ENCODE measurements at regions not wholly inside any gene's neighbourhood (a gene's known extent, or its start where the extent isn't known, plus 50 kb on each side); places are given as distances from the start of the nearest gene placed in this dataset.
"Not testable (repeated sequence)": the region's sequence is repeated elsewhere in the genome, so short reads cannot be mapped to it uniquely, and the experiment has no call there.

- DNase-seq (ENCODE audit: low read depth), result no peak
Observed at GRCh38 chr7:156515911-156516790, 124.4 kb upstream of the RNF32 start.

GRCh38 chr7:156514851-156515250 is 125.7 kb upstream of the RNF32 start:
- no peak for DNase-seq (ENCODE audit: low read depth)

- no peak for DNase-seq (ENCODE audit: low read depth)
Observed at GRCh38 chr7:156511426-156511825, 129.1 kb upstream of the RNF32 start.

- no peak for DNase-seq (ENCODE audit: low read depth)
Observed at GRCh38 chr7:156510966-156511365, 129.6 kb upstream of the RNF32 start.

GRCh38 chr7:156509216-156509615 is 131.4 kb upstream of the RNF32 start:
- DNase-seq (ENCODE audit: low read depth), result no peak

GRCh38 chr7:156505876-156506275 is 134.7 kb upstream of the RNF32 start:
- DNase-seq (ENCODE audit: low read depth), result no peak

- DNase-seq (ENCODE audit: low read depth), result no peak
Observed at GRCh38 chr7:156504687-156505545, 135.7 kb upstream of the RNF32 start.

- DNase-seq (ENCODE audit: low read depth), result no peak
Observed at GRCh38 chr7:156504006-156504405, 136.6 kb upstream of the RNF32 start.

GRCh38 chr7:156503196-156503595 is 137.4 kb upstream of the RNF32 start:
- no peak for DNase-seq (ENCODE audit: low read depth)

- DNase-seq (ENCODE audit: low read depth), result not testable (repeated sequence)
Observed at GRCh38 chr7:156501815-156502214, 138.8 kb upstream of the RNF32 start.

GRCh38 chr7:156499247-156499881 is 141.2 kb upstream of the RNF32 start:
- DNase-seq (ENCODE audit: low read depth), result no peak

GRCh38 chr7:156497776-156498509 is 142.6 kb upstream of the RNF32 start:
- DNase-seq (ENCODE audit: low read depth), result no peak

GRCh38 chr7:156496865-156497264 is 143.7 kb upstream of the RNF32 start:
- no peak for DNase-seq (ENCODE audit: low read depth)

GRCh38 chr7:156496363-156496769 is 144.2 kb upstream of the RNF32 start:
- no peak for DNase-seq (ENCODE audit: low read depth)

- DNase-seq (ENCODE audit: low read depth), result no peak
Observed at GRCh38 chr7:156494960-156495359, 145.6 kb upstream of the RNF32 start.

- DNase-seq (ENCODE audit: low read depth), result no peak
Observed at GRCh38 chr7:156493942-156494341, 146.6 kb upstream of the RNF32 start.

- no peak for DNase-seq (ENCODE audit: low read depth)
Observed at GRCh38 chr7:156492170-156492569, 148.4 kb upstream of the RNF32 start.

- no peak for DNase-seq (ENCODE audit: low read depth)
Observed at GRCh38 chr7:156491435-156491834, 149.1 kb upstream of the RNF32 start.

GRCh38 chr7:156490021-156490800 is 150.4 kb upstream of the RNF32 start:
- no peak for DNase-seq (ENCODE audit: low read depth)

GRCh38 chr7:156487811-156488533 is 152.6 kb upstream of the RNF32 start:
- no peak for DNase-seq (ENCODE audit: low read depth)
